NCI-H2029 treated with DMSO at 0.1 percent for 48 hours (cell line): ENCODE measurements at regions not wholly inside any gene's neighbourhood (a gene's known extent, or its start where the extent isn't known, plus 50 kb on each side); places are given as distances from the start of the nearest gene placed in this dataset.

Source experiments
- DNase-seq: peaks from one replicate; lab custom pipeline; 2025; lab: John Stamatoyannopoulos, UW

- DNase-seq = no peak
Measured at GRCh38 chr22:49282596-49282995, 545.1 kb downstream of the BRD1 start.

GRCh38 chr22:49281467-49282340 lies 546.0 kb downstream of the BRD1 start:
- DNase-seq = no peak

- no peak for DNase-seq
Measured at GRCh38 chr22:49278340-49278739, 549.3 kb downstream of the BRD1 start.

GRCh38 chr22:49276567-49276966 lies 551.1 kb downstream of the BRD1 start:
- DNase-seq = no peak

GRCh38 chr22:49274754-49275380 lies 552.8 kb downstream of the BRD1 start:
- DNase-seq = no peak

- no peak for DNase-seq
Measured at GRCh38 chr22:49272546-49273125, 555.0 kb downstream of the BRD1 start.

GRCh38 chr22:49271831-49272230 lies 555.8 kb downstream of the BRD1 start:
- DNase-seq = no peak

GRCh38 chr22:49271369-49271727 lies 556.3 kb downstream of the BRD1 start:
- no peak for DNase-seq

GRCh38 chr22:49270595-49271368 lies 556.9 kb downstream of the BRD1 start:
- DNase-seq = no peak

- no peak for DNase-seq
Measured at GRCh38 chr22:49269928-49270327, 557.7 kb downstream of the BRD1 start.

- DNase-seq = no peak
Measured at GRCh38 chr22:49269371-49269770, 558.3 kb downstream of the BRD1 start.

GRCh38 chr22:49268924-49269323 lies 558.7 kb downstream of the BRD1 start:
- no peak for DNase-seq

- DNase-seq = no peak
Measured at GRCh38 chr22:49267996-49268395, 559.7 kb downstream of the BRD1 start.

- no peak for DNase-seq
Measured at GRCh38 chr22:49266561-49267519, 560.8 kb downstream of the BRD1 start.

GRCh38 chr22:49264696-49265095 lies 563.0 kb downstream of the BRD1 start:
- no peak for DNase-seq

- DNase-seq = no peak
Measured at GRCh38 chr22:49263101-49263500, 564.6 kb downstream of the BRD1 start.

- DNase-seq = no peak
Measured at GRCh38 chr22:49262167-49262566, 565.5 kb downstream of the BRD1 start.

- no peak for DNase-seq
Measured at GRCh38 chr22:49261616-49262015, 566.1 kb downstream of the BRD1 start.

- DNase-seq = no peak
Measured at GRCh38 chr22:49260681-49261580, 566.7 kb downstream of the BRD1 start.
